H1 (cell line): ENCODE measurements at regions not wholly inside any gene's neighbourhood (a gene's known extent, or its start where the extent isn't known, plus 50 kb on each side); places are given as distances from the start of the nearest gene placed in this dataset.

Source experiments
- ATF3 ChIP-seq: IDR thresholded peaks from 2 replicates; pipeline ENCODE4 v1.6.1; 2011; ENCODE audit warnings: low read depth, mild to moderate bottlenecking, low read length; ENCODE audit not compliant: insufficient read depth
- BCL11A ChIP-seq, 2 experiments: IDR thresholded peaks; one replicate each; pipeline ENCODE4 v1.6.1; 2011; ENCODE audit warnings: low read depth in 2 of 2, low read length in 2 of 2, mild to moderate bottlenecking in 2 of 2
- CHD2 ChIP-seq: IDR thresholded peaks from 2 replicates; pipeline ENCODE4 v1.6.1; 2012; ENCODE audit warnings: low read length, improper control_type of control experiment
- EP300 ChIP-seq, 2 experiments: IDR thresholded peaks; 1 replicate in 1 of 2; 2 replicates in 1 of 2; pipeline ENCODE4 v1.6.1; 2011 to 2012; ENCODE audit warnings: low read depth in 2 of 2, low read length in 2 of 2, mild to moderate bottlenecking in 2 of 2, borderline replicate concordance in 1 of 2, inconsistent platforms in 1 of 2, moderate library complexity in 1 of 2
- JUN ChIP-seq: IDR thresholded peaks from 2 replicates; pipeline ENCODE4 v1.6.1; 2011; ENCODE audit warnings: low read depth, mild to moderate bottlenecking, improper control_type of control experiment, low read length
- POLR2AphosphoS5 ChIP-seq: IDR thresholded peaks from 2 replicates; pipeline ENCODE4 v1.6.1; 2011; ENCODE audit warnings: low read depth, low read length
- RAD21 ChIP-seq, 2 experiments: IDR thresholded peaks in 1 of 2; conservative IDR thresholded peaks in 1 of 2; 2 replicates each; pipeline ENCODE4 v1.6.1; 2011; ENCODE audit warnings: low read depth in 2 of 2, low read length in 2 of 2, improper control_type of control experiment in 1 of 2, inconsistent platforms in 1 of 2, mild to moderate bottlenecking in 1 of 2, moderate library complexity in 1 of 2
- RNF2 ChIP-seq: fragments of 200-900, 300-1000 bp; sonication (generic); IDR thresholded peaks from 2 replicates; pipeline ENCODE4 v1.7.1; 2016; ENCODE audit warnings: borderline replicate concordance, low read depth, mild to moderate bottlenecking, antibody characterized with exemption, low read length; ENCODE audit not compliant: poor library complexity, severe bottlenecking; ENCODE audit errors: missing control alignments
- SIRT6 ChIP-seq: IDR thresholded peaks from one replicate; pipeline ENCODE4 v1.7.1; 2012; ENCODE audit warnings: low read length, inconsistent platforms
- TAF1 ChIP-seq: IDR thresholded peaks from 2 replicates; pipeline ENCODE4 v1.6.1; 2011; ENCODE audit warnings: mild to moderate bottlenecking, low read depth, low read length
- TAF7 ChIP-seq: optimal IDR thresholded peaks from 2 replicates; pipeline ENCODE3; 2011; ENCODE audit warnings: low read depth, mild to moderate bottlenecking, inconsistent platforms, low read length, moderate library complexity, borderline replicate concordance
- TEAD4 ChIP-seq: IDR thresholded peaks from 2 replicates; pipeline ENCODE4 v1.6.1; 2012; ENCODE audit warnings: low read depth, low read length, inconsistent platforms, mixed read lengths

GRCh38 chr6:100281471-100281901 is 183.2 kb downstream of the SIM1 start (continued):
- TF ChIP-seq SIRT6: no peak
- no peak for TF ChIP-seq EP300 (IDR thresholded peaks at IDR 0.05; ENCODE audit: borderline replicate concordance in 1 of 2, low read depth in 2 of 2, low read length in 2 of 2)
- TF ChIP-seq TAF7: no peak
- TF ChIP-seq ATF3: no peak
- TF ChIP-seq TEAD4: no peak
- TF ChIP-seq BCL11A (IDR thresholded peaks at IDR 0.05; ENCODE audit: low read depth in 2 of 2, low read length in 2 of 2): no peak
- TF ChIP-seq POLR2AphosphoS5: no peak
- no peak for TF ChIP-seq CHD2
- no peak for TF ChIP-seq RAD21 (IDR thresholded peaks at IDR 0.05 in 1 of 2, conservative IDR thresholded peaks at IDR 0.05 in 1 of 2; ENCODE audit: low read depth in 2 of 2, low read length in 2 of 2)
- TF ChIP-seq RNF2: no peak
- no peak for TF ChIP-seq JUN
- no peak for TF ChIP-seq TAF1
